K562 (cell line): ENCODE measurements at regions not wholly inside any gene's neighbourhood (a gene's known extent, or its start where the extent isn't known, plus 50 kb on each side); places are given as distances from the start of the nearest gene placed in this dataset.

Experiments
- JUND ChIP-seq, 2 experiments: IDR thresholded peaks; 2 replicates in 1 of 2; 3 replicates in 1 of 2; pipeline ENCODE4 v1.6.1; 2011; ENCODE audit warnings: borderline replicate concordance in 2 of 2, low read depth in 2 of 2, low read length in 2 of 2, improper control_type of control experiment in 1 of 2, missing biosample characterization in 1 of 2, missing genetic modification characterization in 1 of 2, missing genetic modification reagents in 1 of 2
- TF ChIP-seq, protein P1 (sequence below): sonication (generic); formaldehyde crosslinking; IDR thresholded peaks from 2 replicates; pipeline ENCODE4 v1.8.0; 2023; ENCODE audit warnings: mild to moderate bottlenecking, missing genetic modification reagents

DNA sequence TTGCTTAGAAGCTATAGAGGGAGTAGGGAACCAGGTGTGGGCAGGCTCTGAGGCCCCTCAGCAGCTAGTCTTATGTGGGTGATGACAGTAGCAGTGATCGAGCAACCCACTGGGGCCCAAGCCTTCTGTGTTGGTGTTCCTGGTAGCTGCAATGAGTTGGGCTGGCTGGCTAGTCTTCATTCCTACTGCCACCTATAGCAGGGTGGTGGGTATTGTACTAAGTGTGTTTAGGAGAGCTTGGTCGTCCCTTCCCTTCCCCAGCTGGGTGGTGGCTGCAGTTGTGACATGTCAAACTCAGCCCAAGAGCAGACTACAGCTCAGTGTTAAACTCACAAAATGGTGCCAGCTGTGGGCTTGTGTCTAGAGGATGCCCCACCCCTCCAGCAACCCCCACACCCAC is 486.1 kb upstream of the UBE2E3 start:
- TF ChIP-seq, protein P1, sequence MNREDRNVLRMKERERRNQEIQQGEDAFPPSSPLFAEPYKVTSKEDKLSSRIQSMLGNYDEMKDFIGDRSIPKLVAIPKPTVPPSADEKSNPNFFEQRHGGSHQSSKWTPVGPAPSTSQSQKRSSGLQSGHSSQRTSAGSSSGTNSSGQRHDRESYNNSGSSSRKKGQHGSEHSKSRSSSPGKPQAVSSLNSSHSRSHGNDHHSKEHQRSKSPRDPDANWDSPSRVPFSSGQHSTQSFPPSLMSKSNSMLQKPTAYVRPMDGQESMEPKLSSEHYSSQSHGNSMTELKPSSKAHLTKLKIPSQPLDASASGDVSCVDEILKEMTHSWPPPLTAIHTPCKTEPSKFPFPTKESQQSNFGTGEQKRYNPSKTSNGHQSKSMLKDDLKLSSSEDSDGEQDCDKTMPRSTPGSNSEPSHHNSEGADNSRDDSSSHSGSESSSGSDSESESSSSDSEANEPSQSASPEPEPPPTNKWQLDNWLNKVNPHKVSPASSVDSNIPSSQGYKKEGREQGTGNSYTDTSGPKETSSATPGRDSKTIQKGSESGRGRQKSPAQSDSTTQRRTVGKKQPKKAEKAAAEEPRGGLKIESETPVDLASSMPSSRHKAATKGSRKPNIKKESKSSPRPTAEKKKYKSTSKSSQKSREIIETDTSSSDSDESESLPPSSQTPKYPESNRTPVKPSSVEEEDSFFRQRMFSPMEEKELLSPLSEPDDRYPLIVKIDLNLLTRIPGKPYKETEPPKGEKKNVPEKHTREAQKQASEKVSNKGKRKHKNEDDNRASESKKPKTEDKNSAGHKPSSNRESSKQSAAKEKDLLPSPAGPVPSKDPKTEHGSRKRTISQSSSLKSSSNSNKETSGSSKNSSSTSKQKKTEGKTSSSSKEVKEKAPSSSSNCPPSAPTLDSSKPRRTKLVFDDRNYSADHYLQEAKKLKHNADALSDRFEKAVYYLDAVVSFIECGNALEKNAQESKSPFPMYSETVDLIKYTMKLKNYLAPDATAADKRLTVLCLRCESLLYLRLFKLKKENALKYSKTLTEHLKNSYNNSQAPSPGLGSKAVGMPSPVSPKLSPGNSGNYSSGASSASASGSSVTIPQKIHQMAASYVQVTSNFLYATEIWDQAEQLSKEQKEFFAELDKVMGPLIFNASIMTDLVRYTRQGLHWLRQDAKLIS, result no peak
- TF ChIP-seq JUND (IDR thresholded peaks at IDR 0.05; ENCODE audit: borderline replicate concordance, low read depth, low read length) (no peak), JUND (tag; IDR thresholded peaks at IDR 0.05; ENCODE audit: borderline replicate concordance, low read depth, low read length) (no peak)
